GM19438 (cell line): ENCODE measurements at regions not wholly inside any gene's neighbourhood (a gene's known extent, or its start where the extent isn't known, plus 50 kb on each side); places are given as distances from the start of the nearest gene placed in this dataset.
"Not testable (repeated sequence)": the region's sequence is repeated elsewhere in the genome, so short reads cannot be mapped to it uniquely, and the experiment has no call there.

ENCODE experiments used
- ATAC-seq: cut with Tn5 transposase; IDR thresholded peaks from one replicate; pipeline ENCODE4 v1.9.1; 2021; ENCODE audit warnings: low read depth; ENCODE audit not compliant: unreplicated experiment

DNA sequence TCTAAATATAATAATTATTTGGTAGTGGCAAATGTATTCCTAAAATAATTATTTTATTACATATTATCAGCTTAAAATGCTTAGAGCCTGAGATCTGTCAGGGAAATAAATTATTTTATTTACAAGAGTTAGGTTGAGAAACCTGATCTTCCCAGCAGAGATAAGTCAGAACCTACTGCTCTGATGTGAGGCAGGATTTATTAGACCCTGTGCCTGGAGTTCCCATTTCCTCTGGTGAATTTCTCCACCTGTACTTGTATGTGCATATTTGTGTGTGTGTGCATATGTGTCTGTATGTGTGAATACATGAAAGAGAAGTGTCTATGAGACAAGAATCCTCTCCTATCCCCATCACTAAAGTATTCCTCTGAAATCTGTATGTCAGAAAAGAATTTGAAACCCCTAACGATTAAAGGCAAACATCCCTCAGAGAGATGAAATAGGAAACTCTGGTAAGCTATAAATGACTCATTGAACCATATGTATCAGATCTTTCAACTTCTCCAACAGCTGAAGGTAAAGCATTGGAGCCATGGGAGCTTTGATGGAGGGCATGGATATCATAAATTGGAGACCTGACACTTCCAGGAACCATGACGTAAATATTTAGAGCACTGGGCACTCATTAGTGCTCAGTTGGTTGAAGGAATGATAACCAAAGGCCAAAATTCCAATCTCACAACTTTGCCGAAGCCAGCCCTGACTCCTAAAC, 190.9 kb downstream of the XPNPEP1 start:
- no peak for ATAC-seq

- not testable (repeated sequence) for ATAC-seq
Observed at GRCh38 chr10:109729895-109730294, 193.4 kb downstream of the XPNPEP1 start.

DNA sequence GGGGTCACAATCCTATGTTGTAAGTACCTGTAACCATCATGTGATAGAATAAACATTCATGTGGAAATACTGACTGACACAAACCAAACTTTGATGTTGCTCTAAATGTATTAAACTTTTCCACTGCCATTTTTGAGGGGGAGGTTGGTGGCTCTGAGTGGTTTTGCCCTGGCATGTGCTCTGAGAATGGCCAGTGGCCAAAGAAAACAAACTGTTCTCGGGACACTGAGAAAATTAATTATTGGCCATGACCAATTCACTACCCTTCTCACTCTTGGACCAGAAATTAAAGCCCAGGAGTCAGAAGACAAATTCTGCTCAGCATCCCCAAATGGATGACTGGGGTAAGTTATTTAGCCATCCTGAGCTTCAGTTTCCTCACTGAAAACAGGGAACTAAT, 195.9 kb downstream of the XPNPEP1 start:
- ATAC-seq: no peak

DNA sequence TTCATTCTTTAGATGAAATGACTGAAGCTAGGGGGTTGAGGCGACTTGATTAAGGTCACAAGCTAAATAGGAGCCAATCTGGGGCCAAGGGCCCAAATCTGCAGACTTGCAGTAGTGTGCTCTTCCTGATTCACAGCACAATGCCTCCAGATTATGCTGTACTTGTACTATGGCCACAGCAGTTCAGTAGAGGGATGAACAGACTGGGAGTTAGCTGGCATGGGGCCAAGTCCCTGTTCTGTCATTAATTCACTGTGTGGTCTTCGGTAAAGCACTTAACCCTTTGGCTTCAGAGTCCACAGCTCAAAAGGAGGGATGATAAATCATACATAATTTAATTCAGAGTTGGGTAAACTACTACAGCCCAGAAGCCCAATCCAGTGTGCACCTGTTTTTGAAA, 196.8 kb downstream of the XPNPEP1 start:
- ATAC-seq: no peak

DNA sequence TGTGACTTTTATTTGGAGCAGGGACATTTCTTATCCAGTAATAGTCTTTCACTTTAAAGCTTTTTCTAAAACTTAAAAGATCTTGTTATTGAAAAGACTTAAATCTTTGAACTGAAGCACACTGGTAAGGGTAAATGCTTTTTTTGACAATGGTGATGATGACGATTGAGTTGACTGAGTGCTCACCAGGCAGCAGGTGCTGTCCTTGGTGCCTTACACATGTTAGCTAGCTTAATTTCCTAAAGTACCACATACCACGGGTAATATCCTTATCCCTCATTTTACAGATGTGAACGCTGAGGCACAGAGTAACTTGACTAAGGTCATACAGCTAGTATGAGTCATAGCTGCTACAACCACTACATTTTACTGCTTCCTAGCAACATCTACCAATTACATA, 200.0 kb downstream of the XPNPEP1 start:
- no peak for ATAC-seq

DNA sequence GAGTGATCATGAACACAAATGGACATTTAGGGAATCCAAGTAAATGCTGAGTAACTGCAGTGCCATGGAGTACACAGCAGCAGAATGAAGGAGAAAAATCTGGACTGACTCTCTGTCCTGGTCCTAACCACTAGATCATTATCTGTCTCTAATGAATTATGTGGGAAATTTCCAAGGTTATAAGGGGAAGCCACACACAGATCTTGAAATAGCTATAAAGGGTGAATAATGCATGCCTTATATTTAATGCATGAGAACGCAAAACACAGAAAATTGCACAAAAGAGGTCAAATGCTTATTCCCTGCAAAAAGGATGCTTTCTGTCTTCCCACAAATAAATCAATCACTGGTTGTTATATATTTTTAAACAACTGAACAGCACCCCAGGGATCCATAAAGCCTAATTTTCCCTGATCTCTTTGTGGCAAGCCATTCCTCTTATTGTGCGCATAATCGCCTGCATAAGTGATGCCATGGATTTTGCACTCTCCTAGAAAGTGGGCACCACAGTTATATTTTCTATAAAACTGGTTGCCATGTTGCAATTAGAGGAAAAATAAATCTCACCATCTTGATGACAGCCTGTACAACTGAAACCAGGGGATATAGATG, 201.8 kb downstream of the XPNPEP1 start:
- no peak for ATAC-seq

GRCh38 chr10:109706026-109706560, 217.2 kb downstream of the XPNPEP1 start:
- ATAC-seq: no peak

DNA sequence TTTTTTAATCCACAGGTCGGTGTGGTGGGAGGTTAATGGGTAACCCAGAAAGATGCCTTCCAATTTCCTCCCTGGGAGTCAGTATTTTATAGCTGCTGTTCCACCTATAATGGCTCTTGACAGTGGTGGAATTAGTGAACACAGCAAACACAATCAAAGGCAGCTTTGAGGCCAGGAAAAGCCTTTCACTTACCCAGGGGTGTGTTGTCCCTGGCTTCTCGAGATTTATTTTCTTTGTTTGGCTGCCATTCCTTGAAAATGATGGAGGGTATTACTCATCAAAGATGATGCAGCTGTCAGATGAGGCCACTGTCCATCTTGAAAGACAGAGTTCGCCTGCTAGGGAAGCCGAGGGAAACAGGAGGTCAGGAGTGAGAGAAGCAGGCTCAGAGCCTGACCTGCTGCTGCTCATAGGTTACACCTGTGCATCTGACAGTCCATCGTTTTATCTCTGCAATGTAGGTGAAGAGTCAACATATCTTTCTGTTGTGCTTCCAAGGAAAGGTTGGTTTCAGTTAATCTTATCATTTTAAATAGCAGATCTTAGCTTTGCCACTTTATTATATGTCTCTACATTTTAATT, 221.6 kb downstream of the XPNPEP1 start:
- ATAC-seq: no peak

- ATAC-seq: no peak
Observed at GRCh38 chr10:109698882-109699664, 224.2 kb downstream of the XPNPEP1 start.

GRCh38 chr10:109698086-109698485, 225.2 kb downstream of the XPNPEP1 start:
- no peak for ATAC-seq

DNA sequence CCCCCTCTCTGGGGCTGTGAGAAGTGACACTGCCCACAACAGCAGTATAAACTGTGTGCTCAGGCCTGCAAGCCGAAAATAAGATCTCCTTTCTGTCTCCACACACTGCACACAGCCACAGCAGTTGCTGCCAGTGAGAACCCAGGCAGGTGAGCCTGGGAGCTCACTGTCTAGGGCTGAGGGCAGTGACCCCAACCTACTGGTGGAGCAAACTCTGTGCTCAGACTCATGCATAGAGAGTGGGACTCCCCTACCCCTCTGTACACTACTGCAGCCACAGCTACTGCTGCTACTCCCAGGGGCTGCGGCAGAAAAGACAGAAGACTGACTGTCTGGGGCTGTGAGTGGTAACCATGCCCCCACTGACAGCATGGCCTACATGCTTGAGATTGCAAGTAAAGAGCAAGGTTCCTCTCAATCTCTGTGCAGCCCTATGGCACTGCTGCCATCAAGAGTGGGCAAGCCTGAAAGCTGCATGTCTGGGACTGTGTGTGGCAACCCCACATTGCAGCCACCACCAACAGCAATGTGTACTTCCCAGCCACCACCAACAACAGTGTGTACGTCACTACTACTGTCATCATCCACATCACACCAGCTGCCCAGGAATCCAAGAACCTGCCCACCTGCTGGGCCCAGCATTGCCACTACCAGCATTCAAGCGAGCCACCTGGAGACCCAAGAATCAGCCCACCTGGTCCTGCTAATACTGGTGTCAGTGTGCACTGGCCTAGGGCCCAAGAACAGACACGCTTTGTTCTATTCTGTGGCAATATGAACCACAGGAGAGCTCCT, 226.1 kb downstream of the XPNPEP1 start:
- no peak for ATAC-seq

- no peak for ATAC-seq
Observed at GRCh38 chr10:109696462-109696861, 226.8 kb downstream of the XPNPEP1 start.

- no peak for ATAC-seq
Observed at GRCh38 chr10:109695988-109696387, 227.3 kb downstream of the XPNPEP1 start.

DNA sequence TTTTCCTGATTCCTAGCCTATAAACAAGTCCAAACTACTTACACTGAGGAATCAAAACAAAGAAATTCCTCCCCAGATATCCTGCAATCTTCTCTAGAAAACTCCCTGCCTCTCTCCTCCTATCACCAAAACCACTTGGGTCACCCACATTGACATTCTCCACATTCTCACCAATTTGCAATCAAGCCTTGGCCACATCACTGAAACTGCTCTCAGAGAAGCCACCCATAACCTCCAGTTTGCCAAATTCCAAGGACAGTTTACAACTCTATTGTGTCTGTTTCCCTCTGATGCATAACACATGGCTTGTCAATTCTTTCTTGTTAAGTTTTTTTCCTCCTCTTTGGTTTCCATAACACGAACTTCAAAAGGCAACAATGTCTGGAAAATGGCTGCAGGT, 233.5 kb downstream of the XPNPEP1 start:
- ATAC-seq: no peak

DNA sequence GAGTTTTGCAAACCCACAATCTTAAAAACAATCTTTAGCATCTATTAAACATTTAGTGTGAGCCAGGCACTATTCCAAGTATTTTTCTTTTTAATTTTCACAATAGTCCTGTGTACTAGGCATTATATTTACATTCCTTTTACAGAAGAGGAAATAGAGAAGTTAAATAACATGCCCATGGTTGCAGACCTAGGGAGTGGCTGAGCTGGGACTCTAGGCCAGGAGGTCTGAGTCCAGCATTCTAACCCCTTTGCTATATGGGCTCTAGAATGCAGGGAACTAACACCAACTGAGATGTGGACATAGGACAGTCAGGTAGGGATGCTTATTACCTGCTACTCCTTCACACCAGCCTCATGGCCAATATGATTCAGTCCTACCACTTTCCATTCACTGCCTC, 243.8 kb downstream of the XPNPEP1 start:
- ATAC-seq: no peak

DNA sequence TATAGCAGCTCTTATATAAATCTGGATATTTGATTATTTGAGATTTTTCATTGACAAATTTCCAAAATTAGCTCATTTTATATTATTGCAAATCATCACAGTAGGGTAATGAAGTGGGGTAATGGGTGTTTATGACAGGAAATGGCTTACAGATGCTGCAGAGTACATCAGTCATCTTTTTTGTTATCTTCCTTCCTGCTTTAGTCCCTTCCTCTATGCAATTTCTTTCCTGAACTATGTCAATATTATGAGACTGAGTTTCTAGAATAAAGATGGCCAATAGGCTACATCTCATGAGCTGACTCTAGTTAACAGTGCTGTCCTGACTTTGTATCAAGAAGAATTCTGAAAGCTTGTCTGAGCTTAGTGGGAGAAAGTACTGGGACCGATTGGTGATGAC, 244.5 kb downstream of the XPNPEP1 start:
- ATAC-seq: no peak

DNA sequence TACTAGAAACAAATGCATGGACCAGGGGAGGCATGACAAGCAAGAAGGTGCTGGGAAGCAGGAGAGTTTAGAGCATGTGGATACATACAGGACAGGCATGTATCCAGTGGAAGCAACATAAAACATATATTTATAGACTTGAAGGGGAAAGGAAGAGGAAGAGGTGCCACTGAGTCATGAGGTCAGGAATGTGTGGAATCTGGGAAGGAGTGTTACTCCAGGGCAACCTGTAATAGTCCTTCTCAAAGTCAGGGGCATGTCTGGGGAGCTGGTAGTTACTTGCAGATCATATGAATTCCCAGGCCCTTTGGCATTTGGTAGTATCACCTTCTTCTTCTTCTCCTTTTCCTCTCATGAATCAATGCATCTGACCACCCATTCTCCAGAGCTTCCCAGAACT, 246.6 kb downstream of the XPNPEP1 start:
- no peak for ATAC-seq

GRCh38 chr10:109668703-109669102, 254.6 kb downstream of the XPNPEP1 start:
- no peak for ATAC-seq

DNA sequence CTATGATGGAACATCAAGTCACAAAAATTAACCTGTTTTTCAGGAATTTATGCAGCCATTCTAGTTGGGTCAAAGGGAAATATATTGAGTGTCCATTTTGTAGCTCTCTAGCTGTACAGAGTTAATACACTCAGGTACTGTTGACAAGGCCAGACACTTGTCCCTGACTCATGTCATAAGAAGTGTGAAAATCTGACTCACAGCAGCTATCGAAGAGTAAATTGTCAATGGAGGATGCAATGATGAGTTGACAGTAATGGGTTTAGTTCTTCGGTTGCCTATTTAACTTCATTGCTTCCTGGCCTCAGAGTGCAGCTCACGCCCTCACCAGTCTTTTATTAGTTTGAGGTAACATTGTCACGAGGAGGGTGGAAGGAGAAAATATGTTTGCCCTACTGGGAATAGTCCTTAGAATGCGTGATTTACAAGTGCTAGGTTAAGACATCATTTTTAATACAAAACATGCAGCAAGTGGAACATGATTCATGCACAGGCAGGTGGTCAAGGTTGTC, 255.1 kb downstream of the XPNPEP1 start:
- no peak for ATAC-seq

GRCh38 chr10:109665321-109665720, 258.0 kb downstream of the XPNPEP1 start:
- no peak for ATAC-seq
